Pancreas (tissue), 10 donors: ENCODE measurements at regions not wholly inside any gene's neighbourhood (a gene's known extent, or its start where the extent isn't known, plus 50 kb on each side); places are given as distances from the start of the nearest gene placed in this dataset.
A peak's percentile ranks its signal among the peaks of the same experiment; 100 is the strongest.

Experiments used
- ATAC-seq, 4 donors: fragments of 200-7000 bp; cut with Tn5 transposase; one replicate each; pipeline versions ENCODE4 v1.8.0 to v1.9.1; 2020; ENCODE audit warnings: mild to moderate bottlenecking in 4 of 4, moderate library complexity in 4 of 4
- DNase-seq, 6 donors: peaks; one replicate each; pipeline ENCODE4 v3.0.0-alpha.2; 2020
- FAIRE-seq: peaks from 2 replicates; lab custom pipeline; 2012; peaks lifted over from hg19 to GRCh38; lab: Jason Lieb, UNC
- H3K27ac ChIP-seq, 4 donors: fragments of 200-600 bp; sonication (generic); 1 replicate in 3 of 4; 2 replicates in 1 of 4; pipeline versions ENCODE4 v1.5.0 to v1.8.0; 2020
- H3K27me3 ChIP-seq, 4 donors: fragments of 200-600 bp; one replicate each; pipeline ENCODE4 v1.8.0; 2021
- H3K36me3 ChIP-seq, 3 donors: fragments of 200-600 bp; sonication (generic) in 1 of 3; one replicate each; pipeline versions ENCODE4 v1.5.0 to v1.8.0; 2020 to 2021
- H3K4me1 ChIP-seq, 3 donors: fragments of 200-600 bp; one replicate each; pipeline ENCODE4 v1.8.0; 2021
- H3K4me3 ChIP-seq, 4 donors: fragments of 200-600 bp; sonication (generic) in 2 of 4; one replicate each; pipeline versions ENCODE4 v1.5.0 to v1.8.0; 2020 to 2021
- H3K9me3 ChIP-seq, 4 donors: fragments of 200-600 bp; one replicate each; pipeline ENCODE4 v1.8.0; 2021
- WGBS, 2 donors: extraction: QIAGEN DNeasy Blood & Tissue Kit; methylation state at CpG; one replicate each; pipeline ENCODE4 v1.1.7; 2013; 5-methylcytosine and 5-hydroxymethylcytosine counted together
- intact Hi-C, 3 donors: fragments of 100-400 bp; cut with DNase I; formaldehyde crosslinking; loops; one replicate each; pipeline versions ENCODE4 v1.11.1 to v1.14.2; 2022
- TF ChIP-seq, protein P1 (sequence below), 4 donors: fragments of 200-600 bp; sonication (generic) in 3 of 4; IDR thresholded peaks; one replicate each; pipeline versions ENCODE4 v1.5.0 to v1.8.0; 2021; ENCODE audit warnings: antibody characterized with exemption in 4 of 4
- donor health status: healthy with polysubstance abuse.
- donor health status: DM: no; HTN: no; CAD: no; lungs with moderate emphysema.
- donor health status: DM: no; HTN: no; CAD: no.
- donor health status: control.
- donor health status: control.
- donor health status: Bipolar disorder and iron deficiency.
- donor health status: DM: yes; HTN: yes; CAD: no.
- donor health status: DM: no; HTN: no; CAD: no.
- donor health status: DM: no; HTN: no; CAD: no.
- donor health status: DM: yes; HTN: yes; CAD: no.

DNA sequence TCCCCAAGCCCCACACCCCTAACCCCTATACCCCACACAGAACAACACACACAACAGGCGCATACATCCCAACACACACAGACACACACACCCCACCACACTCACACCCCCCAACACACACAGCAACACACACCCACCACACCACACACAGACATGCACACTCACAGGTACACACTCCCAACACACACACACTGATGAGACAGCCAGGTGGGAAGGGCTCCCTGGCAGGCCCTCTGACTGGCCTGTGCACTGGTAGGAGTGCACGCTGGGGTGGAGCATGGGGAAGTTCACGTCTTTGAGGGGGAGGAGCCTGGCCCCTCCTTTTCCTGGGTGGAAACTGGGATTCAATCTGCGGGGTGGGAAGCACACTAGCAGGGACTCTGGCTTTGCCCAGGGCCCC, 116.7 kb downstream of the RHOU start:
- ATAC-seq: no peak
- H3K27ac ChIP-seq: no peak overlapping the region
- peaks cover 0 to 21% (median 8%) of the 10 kb centered on the region in 3 donors for H3K4me1 ChIP-seq
- TF ChIP-seq, protein P1, sequence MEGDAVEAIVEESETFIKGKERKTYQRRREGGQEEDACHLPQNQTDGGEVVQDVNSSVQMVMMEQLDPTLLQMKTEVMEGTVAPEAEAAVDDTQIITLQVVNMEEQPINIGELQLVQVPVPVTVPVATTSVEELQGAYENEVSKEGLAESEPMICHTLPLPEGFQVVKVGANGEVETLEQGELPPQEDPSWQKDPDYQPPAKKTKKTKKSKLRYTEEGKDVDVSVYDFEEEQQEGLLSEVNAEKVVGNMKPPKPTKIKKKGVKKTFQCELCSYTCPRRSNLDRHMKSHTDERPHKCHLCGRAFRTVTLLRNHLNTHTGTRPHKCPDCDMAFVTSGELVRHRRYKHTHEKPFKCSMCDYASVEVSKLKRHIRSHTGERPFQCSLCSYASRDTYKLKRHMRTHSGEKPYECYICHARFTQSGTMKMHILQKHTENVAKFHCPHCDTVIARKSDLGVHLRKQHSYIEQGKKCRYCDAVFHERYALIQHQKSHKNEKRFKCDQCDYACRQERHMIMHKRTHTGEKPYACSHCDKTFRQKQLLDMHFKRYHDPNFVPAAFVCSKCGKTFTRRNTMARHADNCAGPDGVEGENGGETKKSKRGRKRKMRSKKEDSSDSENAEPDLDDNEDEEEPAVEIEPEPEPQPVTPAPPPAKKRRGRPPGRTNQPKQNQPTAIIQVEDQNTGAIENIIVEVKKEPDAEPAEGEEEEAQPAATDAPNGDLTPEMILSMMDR (IDR thresholded peaks at IDR 0.05): no peak
- H3K9me3 ChIP-seq: no peaks in the 10 kb centered on the region
- H3K36me3 ChIP-seq: no peaks in the 10 kb centered on the region
- FAIRE-seq: no peak
- no peak overlapping the region for H3K4me3 ChIP-seq
- intact Hi-C loops: no loop called here
- no peak for DNase-seq
- 86 to 89% methylated on average over 4 of the region's 4 CpGs for WGBS, 2 donors
- H3K27me3 ChIP-seq: no peaks in the 10 kb centered on the region

DNA sequence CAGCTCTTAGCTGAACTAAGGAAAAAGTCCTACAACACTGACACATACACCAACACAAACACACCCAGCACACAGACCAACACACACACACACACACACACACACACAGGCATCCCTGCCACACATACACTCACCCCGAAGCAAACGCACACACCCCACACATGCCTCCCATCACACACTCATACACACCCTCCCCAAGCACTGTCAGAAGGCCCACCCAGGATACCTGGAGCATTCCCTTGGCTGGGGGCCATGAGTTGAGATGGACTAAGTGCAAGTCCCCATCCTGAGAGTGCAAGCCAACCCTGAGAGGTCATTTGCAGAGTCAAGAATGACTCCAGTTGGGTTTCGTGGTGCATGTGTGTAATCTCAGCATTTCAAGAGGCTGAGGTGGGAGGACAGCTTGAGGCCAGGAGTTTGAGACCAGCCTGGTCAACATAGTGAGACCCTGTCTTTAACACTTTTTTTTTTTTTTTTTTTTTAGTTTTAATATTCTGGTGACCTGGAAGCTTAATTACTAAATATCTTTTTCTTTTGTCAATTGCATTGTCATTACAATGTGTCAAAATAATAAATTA, 117.3 kb downstream of the RHOU start:
- Histone ChIP-seq H3K4me1 (peaks cover 0 to 21% (median 8%) of the 10 kb centered on the region in 3 donors), H3K4me3 (no peak overlapping the region), H3K36me3 (no peaks in the 10 kb centered on the region), H3K27me3 (no peaks in the 10 kb centered on the region), H3K9me3 (no peaks in the 10 kb centered on the region), H3K27ac (no peak overlapping the region)
- intact Hi-C loops: no loop called here
- DNase-seq (no peak), FAIRE-seq (no peak), ATAC-seq (no peak)
- WGBS, 2 donors: 96 to 97% methylated on average over 3 of the region's 3 CpGs
- TF ChIP-seq, protein P1 (IDR thresholded peaks at IDR 0.05): no peak

DNA sequence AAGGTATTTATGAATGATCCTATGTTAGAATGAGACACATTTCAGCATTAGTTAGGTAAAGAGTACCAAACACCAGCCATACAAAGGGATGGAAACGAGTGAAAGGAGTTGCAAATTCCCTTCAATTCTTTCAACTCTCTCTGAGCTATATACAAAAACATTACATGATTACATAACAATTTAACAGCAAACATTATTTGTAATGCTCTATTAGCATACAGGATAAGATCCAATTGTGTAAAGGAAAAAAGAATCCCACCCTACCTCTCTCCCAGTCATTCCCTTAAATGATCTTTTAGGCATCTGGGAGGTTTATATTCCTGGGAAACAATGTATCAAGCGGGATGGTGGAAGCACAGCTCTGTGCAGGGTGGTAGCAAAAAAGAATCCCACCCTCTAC, 117.9 kb downstream of the RHOU start:
- H3K27me3 ChIP-seq: no peaks in the 10 kb centered on the region
- no peaks in the 10 kb centered on the region for H3K9me3 ChIP-seq
- DNase-seq (no peak), FAIRE-seq (no peak), ATAC-seq (no peak)
- no peak overlapping the region for H3K27ac ChIP-seq
- H3K4me1 ChIP-seq: peaks cover 0 to 21% (median 8%) of the 10 kb centered on the region in 3 donors
- TF ChIP-seq, protein P1 (IDR thresholded peaks at IDR 0.05): no peak
- WGBS, 2 donors: 89 to 90% methylated on average over 2 of the region's 2 CpGs
- no peaks in the 10 kb centered on the region for H3K36me3 ChIP-seq
- no peak overlapping the region for H3K4me3 ChIP-seq
- intact Hi-C loops: no loop called here

DNA sequence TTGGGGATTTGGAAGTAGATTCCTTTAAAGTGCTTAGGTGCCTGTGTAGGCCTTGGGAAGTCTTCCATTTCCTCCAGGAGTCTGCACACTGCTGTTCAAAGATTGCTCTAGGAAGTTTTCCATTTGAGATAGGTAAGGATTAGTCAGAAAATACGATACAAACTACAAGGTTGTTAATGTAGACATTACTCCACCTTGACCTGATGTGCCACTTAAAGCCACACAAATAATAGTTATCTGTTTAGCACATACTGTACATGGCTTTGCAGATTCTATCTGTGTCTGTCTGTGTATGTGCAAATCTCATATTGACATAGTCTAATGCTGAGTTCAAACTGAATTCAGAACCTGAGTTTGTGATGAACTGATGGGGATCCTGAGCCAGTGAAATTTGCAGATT, 118.4 kb downstream of the RHOU start:
- H3K27me3 ChIP-seq: no peaks in the 10 kb centered on the region
- H3K27ac ChIP-seq: no peak overlapping the region
- intact Hi-C loops: no loop called here
- ATAC-seq: peak; percentile 66 to 78 (median 76)
- 37 to 43% methylated on average over 1 of the region's 1 CpG for WGBS, 2 donors
- DNase-seq: no peak
- H3K4me3 ChIP-seq: no peak overlapping the region
- peaks cover 0 to 21% (median 7%) of the 10 kb centered on the region in 3 donors for H3K4me1 ChIP-seq
- TF ChIP-seq, protein P1 (IDR thresholded peaks at IDR 0.05): no peak
- H3K36me3 ChIP-seq: no peaks in the 10 kb centered on the region
- no peaks in the 10 kb centered on the region for H3K9me3 ChIP-seq
- FAIRE-seq: no peak

DNA sequence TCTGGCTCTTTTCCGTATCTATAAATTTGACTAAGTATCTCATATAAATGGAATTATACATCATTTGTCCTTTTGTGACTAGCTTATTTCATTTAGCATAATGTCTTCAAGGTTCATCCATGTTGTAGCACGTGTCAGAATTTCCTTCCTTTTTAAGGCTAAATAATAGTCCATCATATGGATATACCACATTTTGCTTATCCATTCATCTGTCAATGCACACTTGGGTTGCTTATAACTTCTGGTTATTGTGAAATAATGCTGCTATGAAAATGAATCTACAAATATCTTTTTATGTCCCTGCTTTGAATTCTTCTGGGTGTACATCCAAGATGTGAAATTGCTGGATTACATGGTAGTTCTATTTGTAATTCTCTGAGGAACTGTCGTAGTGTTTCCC, 119.6 kb downstream of the RHOU start:
- TF ChIP-seq, protein P1 (IDR thresholded peaks at IDR 0.05): no peak
- no peak overlapping the region for H3K4me3 ChIP-seq
- intact Hi-C loops: no loop called here
- WGBS, 2 donors: 93 to 97% methylated on average over 3 of the region's 3 CpGs
- no peak for FAIRE-seq
- no peak for DNase-seq
- no peaks in the 10 kb centered on the region for H3K9me3 ChIP-seq
- H3K4me1 ChIP-seq: peaks cover 0 to 15% (median 0%) of the 10 kb centered on the region in 3 donors
- H3K27me3 ChIP-seq: no peaks in the 10 kb centered on the region
- H3K36me3 ChIP-seq: no peaks in the 10 kb centered on the region
- H3K27ac ChIP-seq: no peak overlapping the region
- no peak for ATAC-seq
